ENCODE measurements at regions not wholly inside any gene's neighbourhood (a gene's known extent, or its start where the extent isn't known, plus 50 kb on each side); places are given as distances from the start of the nearest gene placed in this dataset.
"Not testable (repeated sequence)": the region's sequence is repeated elsewhere in the genome, so short reads cannot be mapped to it uniquely, and the experiment has no call there.

DNA sequence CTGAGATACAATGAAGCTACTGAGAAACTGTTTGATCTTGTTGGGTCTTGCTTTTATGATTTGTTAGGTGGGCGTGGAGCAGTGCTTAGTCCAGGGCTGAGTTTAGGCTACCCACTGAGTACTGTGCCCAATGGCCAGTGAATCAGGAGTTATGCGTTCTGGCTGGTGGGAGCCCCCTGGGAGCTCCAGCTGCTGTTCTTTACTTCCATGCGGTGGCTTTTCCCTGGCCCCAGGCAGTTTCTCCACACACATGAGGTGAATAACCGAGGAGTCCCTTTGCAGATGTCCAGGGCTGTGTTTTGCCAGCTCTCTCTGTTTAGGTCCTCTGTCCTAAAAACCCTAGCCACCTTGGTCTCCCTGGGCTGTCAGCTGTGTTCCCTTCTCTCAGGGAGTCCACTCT, 106.5 kb downstream of the KLF13 start:
- no peak for DNase-seq

GRCh38 chr15:31433574-31433973, 106.9 kb downstream of the KLF13 start:
- DNase-seq = no peak

- DNase-seq = no peak
Observed at GRCh38 chr15:31434275-31434587, 107.6 kb downstream of the KLF13 start.

- no peak for DNase-seq
Observed at GRCh38 chr15:31434588-31435260, 108.1 kb downstream of the KLF13 start.

DNA sequence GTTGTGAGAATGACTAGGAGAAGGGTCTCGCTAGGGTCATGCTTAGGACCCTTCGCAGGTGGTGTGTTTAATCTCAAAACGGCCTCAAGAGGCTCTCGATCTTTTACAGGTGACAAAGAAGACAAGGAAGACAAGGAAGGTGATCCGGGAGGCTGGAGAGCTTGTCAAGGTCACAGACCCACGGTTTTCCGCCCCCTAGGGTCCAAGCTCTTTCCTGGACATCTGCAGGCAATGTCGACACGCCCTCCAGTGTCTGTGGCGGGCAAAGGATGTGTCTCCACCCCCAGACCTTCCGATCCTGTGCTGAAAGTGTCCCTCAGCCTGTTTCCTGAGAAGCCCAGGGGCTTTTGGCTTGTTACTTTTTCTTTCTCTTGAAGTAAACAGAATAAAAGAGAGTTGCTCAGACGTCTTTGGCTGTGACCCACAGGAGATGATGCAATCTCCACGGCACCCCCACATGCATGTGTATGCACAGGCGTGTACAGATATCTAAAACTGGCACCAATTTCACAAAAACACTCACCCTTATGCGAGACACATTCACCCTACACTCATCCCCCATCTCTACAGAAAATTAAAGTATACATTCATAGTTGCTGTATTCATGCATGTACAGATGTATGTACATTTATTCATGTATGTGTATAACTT, 108.8 kb downstream of the KLF13 start:
- DNase-seq = peak; percentile 53

GRCh38 chr15:31435912-31436628, 109.4 kb downstream of the KLF13 start:
- no peak for DNase-seq

GRCh38 chr15:31437686-31438085, 111.1 kb downstream of the KLF13 start:
- no peak for DNase-seq

- DNase-seq = no peak
Observed at GRCh38 chr15:31438601-31439265, 112.1 kb downstream of the KLF13 start.

- no peak for DNase-seq
Observed at GRCh38 chr15:31439328-31439727, 112.7 kb downstream of the KLF13 start.

GRCh38 chr15:31440216-31440615, 113.6 kb downstream of the KLF13 start:
- DNase-seq = not testable (repeated sequence)

- no peak for DNase-seq
Observed at GRCh38 chr15:31440754-31441311, 114.2 kb downstream of the KLF13 start.

- no peak for DNase-seq
Observed at GRCh38 chr15:31442226-31442625, 115.6 kb downstream of the KLF13 start.

- no peak for DNase-seq
Observed at GRCh38 chr15:31442699-31443111, 116.1 kb downstream of the KLF13 start.

GRCh38 chr15:31444844-31445243, 118.2 kb downstream of the KLF13 start:
- no peak for DNase-seq

- DNase-seq = no peak
Observed at GRCh38 chr15:31446546-31446945, 119.9 kb downstream of the KLF13 start.

DNA sequence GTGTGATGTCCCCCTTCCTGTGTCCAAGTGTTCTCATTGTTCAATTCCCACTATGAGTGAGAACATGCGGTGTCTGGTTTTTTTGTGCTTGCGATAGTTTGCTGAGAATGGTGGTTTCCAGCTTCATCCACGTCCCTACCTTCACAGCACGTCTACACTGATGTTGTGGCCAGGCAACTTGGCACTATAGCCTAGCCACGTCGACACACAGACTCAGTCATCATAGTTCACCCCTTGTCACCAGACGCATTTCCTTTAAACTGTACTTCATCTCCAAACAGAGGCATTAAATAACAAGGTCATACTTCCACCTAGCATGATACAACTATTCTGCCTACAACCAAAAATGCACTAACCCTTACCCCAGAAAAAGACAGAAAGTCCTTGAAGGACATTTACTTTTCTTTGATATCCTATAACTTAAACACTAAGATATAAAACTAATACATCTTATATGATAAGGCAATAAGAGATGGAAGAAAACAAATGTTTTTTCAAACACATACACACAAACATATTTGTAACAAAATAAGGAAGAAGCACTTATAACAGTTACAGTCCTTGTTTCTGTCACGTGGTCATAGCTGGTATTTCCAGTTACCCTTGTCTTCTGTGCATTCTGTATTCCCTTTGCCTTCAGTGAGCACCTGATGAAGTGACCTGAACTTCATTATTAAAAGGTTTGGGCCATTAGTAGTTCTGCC, 121.4 kb downstream of the KLF13 start:
- no peak for DNase-seq

GRCh38 chr15:31448635-31448979, 122.0 kb downstream of the KLF13 start:
- DNase-seq = no peak

- DNase-seq = no peak
Observed at GRCh38 chr15:31452595-31453557, 126.2 kb downstream of the KLF13 start.

GRCh38 chr15:31453558-31454318, 127.1 kb downstream of the KLF13 start:
- DNase-seq = no peak

DNA sequence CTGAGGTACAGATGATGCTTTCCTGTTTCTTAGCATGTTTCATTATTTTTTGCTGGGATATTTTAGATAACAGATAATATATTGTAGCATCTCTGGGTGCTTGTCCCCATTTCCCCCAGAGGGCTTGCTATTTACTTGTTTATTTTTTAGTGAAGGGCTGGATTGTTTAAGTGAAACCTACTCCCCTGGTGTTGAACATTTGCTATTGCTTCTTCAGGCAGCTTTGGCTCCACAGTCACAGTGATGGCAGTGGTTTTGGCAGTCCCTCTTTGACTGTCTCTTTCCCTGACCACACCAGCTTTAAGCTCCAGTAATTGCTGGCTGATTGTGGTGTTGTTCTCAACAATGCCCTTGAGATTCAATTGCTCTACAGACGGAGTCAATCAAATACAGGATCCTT, 128.9 kb downstream of the KLF13 start:
- no peak for DNase-seq

All from muscle of arm (tissue), 1 donor.